NT2/D1 (cell line): ENCODE measurements at regions not wholly inside any gene's neighbourhood (a gene's known extent, or its start where the extent isn't known, plus 50 kb on each side); places are given as distances from the start of the nearest gene placed in this dataset.

Experiments used
- YY1 ChIP-seq: IDR thresholded peaks from 2 replicates; pipeline ENCODE4 v1.6.1; 2011; ENCODE audit not compliant: insufficient read length, insufficient read depth
- ZNF274 ChIP-seq: IDR thresholded peaks from 2 replicates; pipeline ENCODE4 v1.6.1; 2011; ENCODE audit warnings: mild to moderate bottlenecking, low read depth, low read length

DNA sequence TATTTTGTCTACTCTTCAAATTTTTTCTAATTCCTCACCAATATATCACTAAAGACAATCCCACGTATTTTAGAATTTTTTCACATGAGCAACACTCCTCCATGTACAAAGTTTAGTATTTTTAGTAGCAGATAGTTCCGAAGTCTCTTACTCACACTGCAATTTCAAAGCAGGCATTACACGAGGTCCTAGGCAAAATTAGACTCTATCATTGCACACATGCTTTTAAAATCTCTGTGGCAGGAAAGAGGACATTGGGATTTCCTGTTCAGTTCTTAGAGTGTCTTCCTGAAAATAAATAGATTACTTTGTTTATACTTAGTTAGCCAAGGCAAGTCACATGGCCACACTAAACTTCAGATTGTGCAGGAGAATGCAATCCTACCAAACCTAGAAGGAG is 847.7 kb downstream of the ROBO2 start:
- TF ChIP-seq YY1 (no peak), ZNF274 (no peak)
